Suprapubic skin (tissue), 3 donors: ENCODE measurements at regions not wholly inside any gene's neighbourhood (a gene's known extent, or its start where the extent isn't known, plus 50 kb on each side); places are given as distances from the start of the nearest gene placed in this dataset.

ENCODE experiments used
- CTCF ChIP-seq, 2 donors: fragments of 200-600 bp in 1 of 2; fragments of 450-650 bp in 1 of 2; sonication (generic) in 1 of 2; IDR thresholded peaks; one replicate each; pipeline ENCODE4 v1.5.1; 2016 to 2019; ENCODE audit warnings: antibody characterized with exemption in 2 of 2, mild to moderate bottlenecking in 1 of 2, moderate library complexity in 1 of 2
- EP300 ChIP-seq: sonication (generic); formaldehyde crosslinking; IDR thresholded peaks from one replicate; pipeline ENCODE4 v1.6.1; 2017; ENCODE audit warnings: antibody characterized with exemption
- POLR2A ChIP-seq, 2 donors: fragments of 450-650 bp; IDR thresholded peaks; one replicate each; pipeline ENCODE4 v1.6.1; 2017; ENCODE audit warnings: antibody characterized with exemption in 2 of 2, mild to moderate bottlenecking in 2 of 2, moderate library complexity in 2 of 2

GRCh38 chr10:55629793-55630490, 731.1 kb downstream of the ZWINT start:
- TF ChIP-seq CTCF (IDR thresholded peaks at IDR 0.05) (peak in 1 of 2 donors; percentile 19), POLR2A (IDR thresholded peaks at IDR 0.05) (no peak), EP300 (no peak)
